ENCODE measurements at regions not wholly inside any gene's neighbourhood (a gene's known extent, or its start where the extent isn't known, plus 50 kb on each side); places are given as distances from the start of the nearest gene placed in this dataset.

GRCh38 chr2:15793078-15793913 is 147.1 kb upstream of the MYCN start:
- DNase-seq (ENCODE audit: low read depth in 3 of 3): no peak

DNA sequence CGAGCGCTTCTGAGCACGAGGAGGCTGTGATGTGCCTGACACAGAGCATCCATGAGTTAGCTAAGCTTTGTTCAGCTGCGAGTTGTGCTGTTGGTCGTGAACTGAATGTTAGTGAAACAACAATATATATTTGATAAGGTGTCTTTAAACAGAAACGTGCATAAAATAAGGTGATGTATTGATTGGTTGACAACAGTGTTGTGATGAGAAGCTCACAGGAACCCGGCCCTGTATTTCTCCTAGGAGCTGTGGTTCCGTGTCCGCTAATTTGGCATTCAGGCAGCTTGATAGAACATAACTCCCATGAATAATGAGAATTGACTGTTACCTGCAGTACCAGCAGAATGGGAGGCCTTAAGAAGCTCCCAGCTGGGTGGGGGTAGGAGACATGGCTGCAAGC is 146.4 kb upstream of the MYCN start:
- no peak for DNase-seq (ENCODE audit: low read depth in 3 of 3)

- DNase-seq (ENCODE audit: low read depth in 3 of 3): no peak
These were observed 145.7 kb upstream of the MYCN start for GRCh38 chr2:15794608-15795134.

- no peak for DNase-seq (ENCODE audit: low read depth in 3 of 3)
These were observed 144.9 kb upstream of the MYCN start for GRCh38 chr2:15795426-15795825.

DNA sequence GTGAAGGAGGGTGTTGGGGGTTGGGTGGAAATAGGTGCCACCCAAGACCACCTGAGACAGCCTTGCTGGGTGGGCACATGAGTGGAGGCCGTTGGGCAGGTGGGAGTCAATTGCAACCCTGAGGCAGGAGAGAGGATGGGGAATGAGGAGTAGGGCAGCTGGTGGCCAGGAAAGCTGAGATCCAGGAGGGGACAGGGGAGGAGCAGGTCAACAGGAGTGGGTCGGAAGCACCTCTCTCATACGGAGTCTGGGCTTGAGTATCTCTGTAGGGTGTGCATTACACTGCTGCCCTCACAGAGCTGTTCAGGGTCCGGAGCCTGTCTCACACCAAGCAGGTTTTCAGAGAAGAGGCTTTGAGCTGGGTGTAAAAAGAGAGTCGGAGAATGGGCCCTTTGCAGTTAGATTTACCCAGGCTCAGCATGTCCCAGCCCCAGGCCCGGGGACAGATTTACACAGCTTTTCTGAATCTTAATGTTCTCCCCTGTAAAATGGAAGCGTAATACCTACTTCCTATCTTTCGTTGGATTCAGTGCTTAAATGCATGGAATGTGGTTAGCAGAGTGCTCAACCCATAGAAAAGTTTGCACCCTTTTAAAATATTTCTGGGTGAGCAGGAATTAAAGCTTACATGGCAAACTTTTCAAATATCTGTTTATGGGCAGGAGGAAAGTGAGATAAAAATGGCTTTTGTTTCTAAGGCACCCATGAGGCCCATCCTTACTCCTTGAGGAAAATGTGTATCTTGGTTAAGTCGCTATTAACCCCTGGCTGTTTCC is 144.0 kb upstream of the MYCN start:
- DNase-seq (ENCODE audit: low read depth in 3 of 3): no peak

- no peak for DNase-seq (ENCODE audit: low read depth in 3 of 3)
These were observed 143.0 kb upstream of the MYCN start for GRCh38 chr2:15797231-15797938.

DNA sequence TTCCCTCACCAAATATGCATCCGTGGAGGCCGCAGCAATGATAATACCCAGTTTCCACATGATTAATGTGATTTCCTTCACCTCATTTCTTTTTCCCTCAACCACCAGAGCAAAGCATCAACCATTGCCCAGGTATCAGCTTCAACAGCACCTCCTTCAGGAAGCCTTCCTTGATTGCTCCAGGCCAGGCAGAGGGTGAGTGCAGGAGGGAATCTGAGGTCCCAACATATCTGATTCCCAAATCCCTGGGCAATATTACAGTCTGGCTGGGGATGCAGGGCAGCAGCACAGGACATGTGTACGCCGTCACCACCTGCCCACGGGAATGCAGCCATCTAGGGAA is 142.4 kb upstream of the MYCN start:
- DNase-seq (ENCODE audit: low read depth in 3 of 3): no peak

DNA sequence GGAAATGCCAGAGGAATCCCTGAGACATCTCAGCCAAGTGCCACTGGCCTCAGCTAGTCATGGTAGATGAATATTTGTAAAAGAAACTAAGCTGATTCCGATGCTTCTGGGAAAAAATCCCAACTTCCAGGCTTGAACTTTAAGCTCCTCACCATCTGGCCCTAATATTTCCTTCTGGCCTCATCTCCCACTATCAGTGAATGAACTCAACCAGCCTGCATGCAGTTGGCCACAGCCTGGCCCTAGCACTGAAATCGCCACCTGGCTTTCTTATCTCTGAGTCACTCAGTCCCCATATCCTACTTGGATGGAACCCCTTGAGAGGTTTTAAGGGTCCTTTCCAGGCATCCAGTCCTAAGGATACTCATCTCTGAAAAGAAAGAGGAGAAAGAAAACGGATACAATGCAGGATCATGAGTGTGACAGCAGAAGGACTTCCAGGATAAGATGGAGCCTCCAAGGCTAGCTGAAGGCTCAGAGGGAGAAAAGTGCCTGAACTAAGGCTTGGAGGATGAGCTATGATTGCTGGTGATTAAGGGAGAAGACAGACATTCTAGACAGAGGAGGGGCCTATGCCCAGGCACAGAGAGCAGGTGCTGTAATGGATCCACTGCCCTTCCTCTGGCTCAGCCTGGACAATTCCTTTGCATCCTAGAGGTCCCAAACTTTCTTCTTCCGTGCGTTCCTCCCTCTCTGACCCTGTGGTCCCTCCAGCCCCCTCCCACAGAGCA is 141.5 kb upstream of the MYCN start:
- DNase-seq (ENCODE audit: low read depth in 3 of 3): no peak

GRCh38 chr2:15799432-15799827 is 140.9 kb upstream of the MYCN start:
- no peak for DNase-seq (ENCODE audit: low read depth in 3 of 3)

- no peak for DNase-seq (ENCODE audit: low read depth in 3 of 3)
These were observed 139.6 kb upstream of the MYCN start for GRCh38 chr2:15800495-15801329.

DNA sequence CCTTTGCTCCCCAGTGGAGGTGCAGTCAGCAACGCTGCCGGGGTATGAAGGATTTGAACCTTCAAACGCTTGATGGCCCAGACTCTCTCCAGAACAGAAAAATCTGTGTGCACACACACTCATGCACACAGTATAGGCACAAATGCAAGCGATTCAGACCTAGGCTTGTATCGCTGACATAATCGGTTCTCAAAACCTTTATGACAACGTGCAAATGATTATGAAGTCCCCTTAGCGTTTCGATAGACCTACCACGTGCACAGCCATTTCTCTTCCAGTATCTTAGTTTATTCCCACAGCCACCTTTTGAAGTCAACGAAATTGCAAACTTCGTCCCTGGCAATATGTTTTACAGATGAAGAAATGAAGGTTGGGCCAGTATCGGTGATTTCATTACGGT is 138.9 kb upstream of the MYCN start:
- DNase-seq (ENCODE audit: low read depth in 3 of 3): no peak

DNA sequence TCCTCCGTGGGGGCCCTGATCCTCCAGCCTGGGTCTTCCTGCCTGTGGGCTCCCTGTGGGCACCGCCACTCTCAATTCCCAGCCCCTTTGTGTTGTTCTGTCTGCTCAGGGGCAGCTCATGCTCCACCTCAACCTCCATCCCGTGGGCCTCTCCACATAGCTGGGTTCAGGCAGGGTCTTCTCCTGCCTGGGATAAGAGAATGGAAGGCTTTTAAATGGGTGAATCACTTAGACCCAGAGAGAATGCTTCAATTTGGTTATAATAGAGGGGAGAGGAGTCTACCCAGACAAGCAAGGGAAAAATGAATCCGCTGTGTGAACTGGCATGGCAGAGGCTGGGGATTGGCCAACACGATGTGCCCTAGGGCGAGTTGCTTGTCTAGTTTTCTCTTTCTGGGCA is 138.4 kb upstream of the MYCN start:
- DNase-seq (ENCODE audit: low read depth in 3 of 3): no peak

DNA sequence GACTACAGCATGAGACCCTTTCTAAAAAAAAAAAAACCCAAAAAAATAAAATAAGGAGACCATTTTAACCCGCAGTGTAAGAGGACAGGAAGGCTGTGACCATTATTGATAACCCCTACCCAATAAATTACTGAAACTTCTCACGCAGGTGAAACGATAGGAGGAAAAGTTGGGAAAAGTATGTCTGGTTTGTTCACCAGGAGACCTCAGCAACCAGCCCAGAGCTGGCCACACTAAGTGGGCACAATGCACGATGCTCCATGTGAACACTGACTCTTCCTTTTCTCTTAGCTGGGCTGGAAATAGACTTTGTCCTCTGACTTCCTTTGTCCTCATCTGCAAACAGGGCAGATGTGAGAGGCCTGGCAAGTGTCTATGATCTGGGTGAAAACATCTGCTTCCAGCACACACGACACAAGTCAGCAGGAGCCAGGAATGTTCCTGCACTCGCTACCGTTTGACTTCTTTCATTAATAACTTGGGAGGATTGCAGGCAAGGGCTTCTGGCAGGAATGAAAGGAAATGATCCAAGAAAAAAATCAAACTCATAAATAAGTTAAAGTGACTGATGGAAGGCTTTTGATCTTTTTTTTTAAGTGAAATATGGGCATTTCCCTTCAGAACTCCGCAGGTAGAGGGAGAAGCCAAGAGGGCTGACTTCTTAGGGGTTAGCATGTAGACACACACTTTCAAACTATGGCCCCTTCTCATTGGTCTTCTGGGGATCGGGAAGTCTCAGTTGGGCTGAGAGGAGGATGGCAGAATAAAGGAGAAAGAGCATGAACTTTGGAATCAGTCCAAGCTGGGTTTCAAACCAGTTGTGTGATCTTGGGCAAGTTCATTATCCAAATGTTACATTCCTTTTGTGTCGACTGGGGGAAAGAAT is 137.4 kb upstream of the MYCN start:
- DNase-seq (ENCODE audit: low read depth in 3 of 3): no peak

DNA sequence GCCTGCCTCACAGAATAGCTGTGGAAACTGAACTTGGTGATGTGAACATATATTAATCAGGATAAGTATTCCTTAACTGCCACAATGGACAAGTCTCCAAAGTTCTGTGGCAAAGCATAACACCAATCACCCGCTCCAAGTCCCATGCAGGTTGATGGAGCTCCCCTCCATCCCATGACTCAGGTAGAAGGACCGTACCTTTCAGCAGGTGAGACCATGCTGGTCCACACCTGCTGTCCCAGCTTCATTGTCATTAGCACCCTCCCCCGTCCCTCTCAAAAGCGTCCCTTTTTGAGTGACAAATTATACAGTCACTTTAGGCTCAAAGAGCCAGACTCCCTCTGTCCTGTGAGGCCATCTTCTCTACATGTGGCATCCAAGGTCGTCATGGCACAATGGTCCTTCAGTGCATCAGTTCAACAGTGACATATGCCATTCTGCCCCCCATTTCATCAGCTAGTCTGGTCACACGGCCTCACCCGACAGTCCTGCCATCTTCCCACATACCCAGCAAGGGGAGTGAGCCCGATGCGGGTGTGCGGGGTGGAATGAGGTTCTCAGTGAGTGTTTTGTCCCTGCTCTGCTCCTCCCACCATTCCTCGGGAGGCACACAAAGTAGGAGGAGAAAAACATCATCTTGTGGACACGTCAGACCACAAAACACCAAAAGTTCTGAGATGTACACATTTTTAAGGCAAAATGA is 136.7 kb upstream of the MYCN start:
- DNase-seq (ENCODE audit: low read depth in 3 of 3): no peak

DNA sequence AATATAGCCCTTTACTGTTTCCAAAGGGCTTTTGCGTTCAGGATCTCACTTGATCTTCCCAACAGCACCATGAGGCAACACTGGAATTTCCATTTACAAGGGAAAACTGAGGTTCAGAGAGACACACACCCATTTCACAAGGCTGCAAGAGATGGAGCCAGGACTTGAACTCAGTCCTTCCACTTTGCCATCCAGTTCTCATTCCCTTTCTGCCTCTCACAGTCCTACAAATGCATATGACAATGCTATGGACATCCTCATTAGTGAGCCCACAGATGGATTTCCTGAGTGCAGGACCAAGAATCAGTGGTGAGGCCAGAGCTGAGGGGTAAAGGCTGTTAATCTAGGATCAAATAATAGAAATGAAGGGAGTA is 136.1 kb upstream of the MYCN start:
- DNase-seq (ENCODE audit: low read depth in 3 of 3): no peak

DNA sequence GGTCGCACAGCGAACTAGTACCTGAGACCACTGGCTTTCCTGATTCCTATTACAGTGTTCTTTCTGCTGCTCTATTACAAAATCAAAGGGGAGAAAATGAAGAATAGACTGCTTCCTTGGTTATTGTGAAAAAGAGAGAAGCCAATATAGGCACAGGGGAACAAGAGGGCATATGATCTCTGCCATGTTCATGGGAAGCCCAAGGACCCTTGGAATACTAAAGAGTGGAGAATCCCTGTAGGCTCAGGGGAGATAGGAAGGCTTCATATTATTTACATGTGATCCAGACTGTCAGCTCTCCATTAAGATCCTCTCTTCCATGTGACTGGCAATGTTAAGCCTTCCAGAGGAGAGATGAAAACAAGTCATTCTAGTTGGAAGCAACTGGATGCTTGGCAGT is 135.7 kb upstream of the MYCN start:
- DNase-seq (ENCODE audit: low read depth in 3 of 3): no peak

DNA sequence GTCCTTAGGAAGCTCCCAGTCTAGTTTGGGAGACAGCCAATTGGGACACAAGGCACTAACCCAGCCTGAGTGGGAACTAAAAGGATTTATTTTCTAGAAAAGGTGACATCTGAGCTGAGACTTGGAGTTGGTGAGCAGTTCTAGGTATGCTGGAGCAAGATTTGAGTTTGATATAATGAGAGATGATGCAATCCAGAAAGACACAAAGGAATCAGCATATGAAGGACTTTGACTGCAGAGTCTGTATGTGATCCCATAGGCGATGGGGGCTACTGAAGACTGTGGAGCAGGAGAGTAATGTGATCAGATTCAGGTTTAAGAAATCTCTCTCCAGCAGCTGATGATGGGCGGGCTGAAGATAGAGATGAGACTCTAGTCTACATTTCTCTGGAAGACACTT is 135.1 kb upstream of the MYCN start:
- DNase-seq (ENCODE audit: low read depth in 3 of 3): no peak

DNA sequence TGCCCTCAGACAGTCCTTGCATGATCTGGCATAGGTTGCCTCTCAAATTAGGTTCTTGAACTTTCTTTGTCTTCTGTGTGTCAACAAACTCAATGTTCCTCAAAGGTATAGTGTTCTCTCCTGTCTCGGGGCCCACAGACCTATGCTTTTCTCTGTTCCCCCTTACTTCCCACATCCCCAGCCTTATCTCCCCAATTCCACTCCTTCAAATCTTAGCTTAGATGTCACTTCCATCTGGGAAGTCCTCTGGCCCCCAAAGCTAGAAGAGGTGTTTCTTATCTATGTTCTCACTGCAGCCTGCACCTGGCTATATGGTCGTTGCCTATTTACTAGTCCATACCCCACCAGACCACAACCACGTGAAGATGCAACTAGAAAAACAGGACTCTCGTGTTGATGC is 134.6 kb upstream of the MYCN start:
- DNase-seq (ENCODE audit: low read depth in 3 of 3): no peak

- no peak for DNase-seq (ENCODE audit: low read depth in 3 of 3)
These were observed 133.4 kb upstream of the MYCN start for GRCh38 chr2:15806801-15807417.

Data from stimulated activated CD4-positive, alpha-beta T cell treated with anti-CD3 and anti-CD28 coated beads, TNF-alpha, amount 100 ng/mL, for 24 hours (primary cell).